Activated naive CD8-positive, alpha-beta T cell treated with anti-CD3 and anti-CD28 coated beads, Interleukin-2, amount 10 ng/mL, durations not matched to agents 7 days and 5 days (primary cell): ENCODE measurements at regions not wholly inside any gene's neighbourhood (a gene's known extent, or its start where the extent isn't known, plus 50 kb on each side); places are given as distances from the start of the nearest gene placed in this dataset.
"Not testable (repeated sequence)": the region's sequence is repeated elsewhere in the genome, so short reads cannot be mapped to it uniquely, and the experiment has no call there.

Source experiments
- ATAC-seq: fragments of 150-1000 bp; cut with Tn5 transposase; one replicate; pipeline ENCODE4 v1.10.0; 2021; ENCODE audit warnings: low read depth, moderate library complexity
- POLR2A ChIA-PET: fragments of 350-600 bp; sonication (Branson Sonifier 250); formaldehyde crosslinking; loops from one replicate; lab custom pipeline; 2021; ENCODE audit warnings: antibody characterized with exemption; lab: Charles Lee
- DNase-seq: peaks from one replicate; pipeline ENCODE4 v3.0.0; 2021
- H3K27ac Mint-ChIP-seq: one replicate; pipeline ENCODE4 v1.8.0; 2022; ENCODE audit warnings: mild to moderate bottlenecking, mixed read lengths
- H3K27me3 Mint-ChIP-seq: one replicate; pipeline ENCODE4 v1.8.0; 2022; ENCODE audit warnings: mild to moderate bottlenecking, moderate library complexity, mixed read lengths
- H3K36me3 Mint-ChIP-seq: one replicate; pipeline ENCODE4 v1.8.0; 2021; ENCODE audit warnings: mild to moderate bottlenecking, mixed read lengths
- H3K4me1 Mint-ChIP-seq: one replicate; pipeline ENCODE4 v1.8.0; 2021; ENCODE audit warnings: mixed read lengths
- H3K4me3 Mint-ChIP-seq: one replicate; pipeline ENCODE4 v1.8.0; 2022; ENCODE audit warnings: mild to moderate bottlenecking, moderate library complexity, mixed read lengths
- H3K9me3 Mint-ChIP-seq: one replicate; pipeline ENCODE4 v1.8.0; 2021; ENCODE audit warnings: mixed read lengths

GRCh38 chr1:191508239-191508638 is 650.0 kb upstream of the RGS18 start:
- H3K4me1 Mint-ChIP-seq = no peaks in the 10 kb centered on the region

GRCh38 chr1:191511480-191511879 is 646.8 kb upstream of the RGS18 start:
- DNase-seq, H3K9me3 Mint-ChIP-seq, H3K27ac Mint-ChIP-seq, H3K4me1 Mint-ChIP-seq, POLR2A ChIA-PET, H3K4me3 Mint-ChIP-seq, H3K36me3 Mint-ChIP-seq, ATAC-seq, H3K27me3 Mint-ChIP-seq: not testable (repeated sequence)

More at GRCh38 chr1:191508239-191508638, 650.0 kb upstream of the RGS18 start:
- H3K27ac Mint-ChIP-seq = no peak overlapping the region
- POLR2A ChIA-PET = no interaction called here
- H3K36me3 Mint-ChIP-seq = no peaks in the 10 kb centered on the region
- H3K4me3 Mint-ChIP-seq = no peak overlapping the region
- DNase-seq (no peak), ATAC-seq (no peak)
- peaks cover 6% of the 10 kb centered on the region for H3K9me3 Mint-ChIP-seq
- H3K27me3 Mint-ChIP-seq = no peaks in the 10 kb centered on the region

- Mint-ChIP-seq H3K27ac (no peak overlapping the region), H3K36me3 (no peaks in the 10 kb centered on the region), H3K9me3 (peaks cover 3% of the 10 kb centered on the region), H3K4me1 (no peaks in the 10 kb centered on the region), H3K4me3 (no peak overlapping the region), H3K27me3 (no peaks in the 10 kb centered on the region)
- ATAC-seq (no peak), DNase-seq (no peak)
- POLR2A ChIA-PET = no interaction called here
Measured at GRCh38 chr1:191517826-191518225, 640.4 kb upstream of the RGS18 start.

GRCh38 chr1:191519519-191519918 is 638.7 kb upstream of the RGS18 start:
- H3K36me3 Mint-ChIP-seq = no peaks in the 10 kb centered on the region
- no peak for DNase-seq
- H3K4me3 Mint-ChIP-seq = no peak overlapping the region

GRCh38 chr1:191520345-191520744 is 637.9 kb upstream of the RGS18 start:
- H3K4me1 Mint-ChIP-seq = no peaks in the 10 kb centered on the region
- peaks cover 3% of the 10 kb centered on the region for H3K9me3 Mint-ChIP-seq
- H3K36me3 Mint-ChIP-seq = no peaks in the 10 kb centered on the region
- DNase-seq = no peak
- no peaks in the 10 kb centered on the region for H3K27me3 Mint-ChIP-seq
- H3K4me3 Mint-ChIP-seq = no peak overlapping the region
- POLR2A ChIA-PET = no interaction called here
- H3K27ac Mint-ChIP-seq = no peak overlapping the region
- no peak for ATAC-seq

More at GRCh38 chr1:191519519-191519918, 638.7 kb upstream of the RGS18 start:
- Mint-ChIP-seq H3K27me3 (no peaks in the 10 kb centered on the region), H3K27ac (no peak overlapping the region), H3K4me1 (no peaks in the 10 kb centered on the region), H3K9me3 (peaks cover 3% of the 10 kb centered on the region)
- POLR2A ChIA-PET = no interaction called here
- ATAC-seq = no peak

GRCh38 chr1:191525944-191526343 is 632.3 kb upstream of the RGS18 start:
- ATAC-seq, H3K4me1 Mint-ChIP-seq, H3K36me3 Mint-ChIP-seq, H3K27ac Mint-ChIP-seq, H3K4me3 Mint-ChIP-seq, DNase-seq, H3K27me3 Mint-ChIP-seq, H3K9me3 Mint-ChIP-seq, POLR2A ChIA-PET: not testable (repeated sequence)

GRCh38 chr1:191528275-191528674 is 630.0 kb upstream of the RGS18 start:
- no peaks in the 10 kb centered on the region for H3K36me3 Mint-ChIP-seq
- H3K4me1 Mint-ChIP-seq = no peaks in the 10 kb centered on the region
- DNase-seq (no peak), ATAC-seq (no peak)
- H3K27me3 Mint-ChIP-seq = no peaks in the 10 kb centered on the region
- no peak overlapping the region for H3K27ac Mint-ChIP-seq
- POLR2A ChIA-PET = no interaction called here
- H3K4me3 Mint-ChIP-seq = no peak overlapping the region
- H3K9me3 Mint-ChIP-seq = peaks cover 3% of the 10 kb centered on the region

- ATAC-seq = no peak
- H3K27me3 Mint-ChIP-seq = no peaks in the 10 kb centered on the region
- no peak for DNase-seq
- POLR2A ChIA-PET = no interaction called here
- no peaks in the 10 kb centered on the region for H3K9me3 Mint-ChIP-seq
- H3K36me3 Mint-ChIP-seq = no peaks in the 10 kb centered on the region
- H3K4me3 Mint-ChIP-seq = no peak overlapping the region
- no peaks in the 10 kb centered on the region for H3K4me1 Mint-ChIP-seq
- H3K27ac Mint-ChIP-seq = no peak overlapping the region
Measured at GRCh38 chr1:191530928-191531327, 627.3 kb upstream of the RGS18 start.

GRCh38 chr1:191533254-191533653 is 625.0 kb upstream of the RGS18 start:
- no peak overlapping the region for H3K4me3 Mint-ChIP-seq
- H3K4me1 Mint-ChIP-seq = no peaks in the 10 kb centered on the region
- POLR2A ChIA-PET = no interaction called here
- DNase-seq (no peak), ATAC-seq (no peak)
- peaks cover 2% of the 10 kb centered on the region for H3K9me3 Mint-ChIP-seq
- H3K36me3 Mint-ChIP-seq = no peaks in the 10 kb centered on the region
- H3K27ac Mint-ChIP-seq = no peak overlapping the region
- no peaks in the 10 kb centered on the region for H3K27me3 Mint-ChIP-seq

GRCh38 chr1:191536791-191537429 is 621.4 kb upstream of the RGS18 start:
- H3K27me3 Mint-ChIP-seq = no peaks in the 10 kb centered on the region
- POLR2A ChIA-PET = no interaction called here
- H3K4me1 Mint-ChIP-seq = no peaks in the 10 kb centered on the region
- peaks cover 2% of the 10 kb centered on the region for H3K9me3 Mint-ChIP-seq
- ATAC-seq = no peak
- no peak for DNase-seq
- no peak overlapping the region for H3K27ac Mint-ChIP-seq
- no peak overlapping the region for H3K4me3 Mint-ChIP-seq
- H3K36me3 Mint-ChIP-seq = no peaks in the 10 kb centered on the region

- DNase-seq = no peak
Measured at GRCh38 chr1:191541758-191542157, 616.5 kb upstream of the RGS18 start.

GRCh38 chr1:191542444-191542843 is 615.8 kb upstream of the RGS18 start:
- no peaks in the 10 kb centered on the region for H3K4me1 Mint-ChIP-seq
- DNase-seq (no peak), ATAC-seq (no peak)
- H3K4me3 Mint-ChIP-seq = no peak overlapping the region
- POLR2A ChIA-PET = no interaction called here
- H3K36me3 Mint-ChIP-seq = no peaks in the 10 kb centered on the region
- H3K9me3 Mint-ChIP-seq = peaks cover 7% of the 10 kb centered on the region
- no peak overlapping the region for H3K27ac Mint-ChIP-seq
- no peaks in the 10 kb centered on the region for H3K27me3 Mint-ChIP-seq

More at GRCh38 chr1:191541758-191542157, 616.5 kb upstream of the RGS18 start:
- Mint-ChIP-seq H3K27me3 (no peaks in the 10 kb centered on the region), H3K4me1 (no peaks in the 10 kb centered on the region), H3K36me3 (no peaks in the 10 kb centered on the region), H3K27ac (no peak overlapping the region), H3K4me3 (no peak overlapping the region), H3K9me3 (peaks cover 7% of the 10 kb centered on the region)
- ATAC-seq = no peak
- POLR2A ChIA-PET = no interaction called here

- DNase-seq (no peak), ATAC-seq (no peak)
- Mint-ChIP-seq H3K4me3 (no peak overlapping the region), H3K36me3 (no peaks in the 10 kb centered on the region), H3K4me1 (no peaks in the 10 kb centered on the region), H3K9me3 (peaks cover 7% of the 10 kb centered on the region), H3K27ac (no peak overlapping the region), H3K27me3 (no peaks in the 10 kb centered on the region)
- POLR2A ChIA-PET = no interaction called here
Measured at GRCh38 chr1:191546803-191547202, 611.5 kb upstream of the RGS18 start.

GRCh38 chr1:191551019-191551418 is 607.2 kb upstream of the RGS18 start:
- H3K27me3 Mint-ChIP-seq = no peaks in the 10 kb centered on the region
- no peak overlapping the region for H3K27ac Mint-ChIP-seq
- POLR2A ChIA-PET = no interaction called here
- no peaks in the 10 kb centered on the region for H3K4me1 Mint-ChIP-seq
- no peaks in the 10 kb centered on the region for H3K36me3 Mint-ChIP-seq
- peaks cover 4% of the 10 kb centered on the region for H3K9me3 Mint-ChIP-seq
- H3K4me3 Mint-ChIP-seq = no peak overlapping the region
- ATAC-seq (no peak), DNase-seq (no peak)
